GM19468 (cell line): ENCODE measurements at regions not wholly inside any gene's neighbourhood (a gene's known extent, or its start where the extent isn't known, plus 50 kb on each side); places are given as distances from the start of the nearest gene placed in this dataset.

Experiments used
- ATAC-seq: cut with Tn5 transposase; IDR thresholded peaks from one replicate; pipeline ENCODE4 v1.9.1; 2021; ENCODE audit warnings: mild to moderate bottlenecking, moderate library complexity, moderate number of reproducible peaks; ENCODE audit not compliant: unreplicated experiment; ENCODE audit errors: extremely low read depth

DNA sequence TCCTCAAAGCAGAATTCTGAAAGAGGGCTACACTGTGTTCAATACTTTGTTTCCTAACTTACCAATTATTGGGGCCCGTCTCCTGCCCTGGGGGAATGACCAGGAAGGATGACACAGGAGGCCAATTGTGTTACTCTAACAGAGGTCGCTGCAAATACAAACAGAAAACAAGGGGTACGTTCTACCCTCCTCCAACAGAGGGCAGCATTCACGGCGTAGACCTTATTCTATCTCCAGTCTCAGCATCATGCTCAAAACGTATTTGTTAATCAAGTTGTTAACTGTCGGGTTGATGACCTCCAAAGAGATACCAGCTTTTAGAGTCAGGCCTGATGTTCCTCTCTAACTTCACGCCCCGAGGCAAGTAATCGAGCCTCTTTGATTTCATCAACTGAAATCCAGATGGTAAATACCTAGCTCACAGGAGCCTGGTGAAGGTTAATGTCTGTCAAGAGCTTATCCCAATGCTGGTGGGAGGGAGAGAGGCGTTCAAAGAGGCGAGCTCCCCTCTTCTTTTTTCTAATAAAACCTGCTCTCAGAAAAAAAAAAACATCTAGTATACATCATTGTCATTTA lies 181.0 kb upstream of the KCNIP4 start:
- ATAC-seq, result no peak

DNA sequence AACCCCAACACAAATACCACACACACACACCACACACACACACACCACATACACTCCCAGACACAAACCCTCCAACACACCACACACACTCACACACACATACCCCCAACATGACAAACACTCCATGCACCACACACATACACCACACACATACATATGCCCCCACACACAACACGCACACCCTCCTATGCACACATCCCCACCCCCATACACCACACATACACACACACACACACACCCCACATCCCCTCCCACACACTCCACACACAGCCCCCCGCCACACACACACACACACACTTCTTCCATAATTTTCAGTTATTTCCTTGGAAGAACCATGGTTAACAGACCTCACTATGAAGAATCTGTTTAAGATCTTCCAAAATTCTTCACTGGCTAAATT lies 173.5 kb upstream of the KCNIP4 start:
- no peak for ATAC-seq

DNA sequence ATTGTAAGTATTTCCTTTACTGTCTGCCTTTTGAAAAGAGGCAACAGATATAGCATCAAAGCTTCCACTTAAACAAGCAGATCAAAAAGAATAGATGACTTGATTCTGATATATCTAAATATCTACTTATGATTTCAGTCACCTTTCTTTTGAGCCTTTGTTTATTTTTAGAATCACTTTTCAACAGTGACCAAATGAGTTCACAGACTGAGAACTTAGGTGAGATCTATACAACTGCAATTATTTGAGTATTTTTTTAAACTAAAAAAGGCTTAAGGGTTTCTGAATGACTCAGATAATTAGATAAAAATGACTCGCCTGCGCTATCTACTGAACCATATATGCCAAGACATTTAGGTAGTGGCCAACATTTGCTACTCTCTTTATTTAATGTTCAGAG lies 166.7 kb upstream of the KCNIP4 start:
- ATAC-seq, result no peak

DNA sequence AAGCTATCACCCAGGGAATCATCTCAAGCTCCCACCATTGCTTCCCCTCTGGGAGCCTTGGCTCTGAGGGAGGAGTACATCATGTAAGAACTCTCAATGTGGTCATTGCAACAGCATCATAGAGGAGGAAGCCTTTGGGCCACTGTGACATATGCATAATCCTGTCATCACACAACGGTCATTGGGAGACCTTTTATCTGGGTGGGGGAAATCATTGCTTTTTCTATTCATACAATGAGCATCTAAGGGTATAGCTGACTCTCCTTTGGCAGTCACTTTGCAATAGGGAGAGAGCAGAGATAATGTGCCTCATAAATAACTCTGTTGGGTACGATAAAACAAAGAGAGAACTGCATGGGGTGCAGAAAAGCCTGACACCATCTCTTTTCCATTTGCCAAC lies 155.2 kb upstream of the KCNIP4 start:
- no peak for ATAC-seq

DNA sequence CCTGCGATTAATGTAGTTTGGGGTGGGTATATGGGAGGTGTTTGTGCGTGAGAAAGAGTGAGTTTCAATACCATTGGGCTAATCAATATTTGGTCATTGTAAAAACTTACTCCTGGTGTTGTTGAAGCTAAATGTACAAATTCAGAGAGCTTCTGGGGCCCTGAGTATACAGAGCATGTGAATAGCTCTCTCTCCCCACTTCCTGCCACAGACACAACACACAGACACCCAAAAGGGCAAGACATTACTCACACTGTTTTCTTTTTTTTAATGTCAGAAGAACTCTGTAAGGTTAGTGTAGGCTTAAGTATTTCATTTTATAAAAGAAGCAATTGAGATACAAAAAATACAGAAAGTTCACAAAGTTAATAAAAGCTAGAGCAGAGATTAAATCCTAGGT lies 151.3 kb upstream of the KCNIP4 start:
- no peak for ATAC-seq

DNA sequence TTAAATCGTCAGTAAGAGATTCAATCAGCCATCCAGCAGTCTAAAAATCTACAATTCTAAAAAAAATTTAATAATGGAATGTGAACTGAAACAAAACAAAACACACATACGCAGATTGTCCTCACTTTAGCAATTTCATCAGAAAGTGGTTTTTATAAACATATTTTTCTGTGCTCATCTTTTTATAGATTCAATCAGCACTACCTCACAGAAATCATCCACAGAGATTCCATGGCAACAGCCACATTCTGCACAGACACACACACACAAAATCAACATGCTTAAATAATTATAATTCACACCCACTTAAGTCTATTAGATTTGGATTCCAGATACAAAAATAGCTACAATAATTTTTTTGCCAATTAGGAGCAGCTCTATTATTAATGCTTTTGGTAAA lies 149.0 kb upstream of the KCNIP4 start:
- ATAC-seq, result no peak

DNA sequence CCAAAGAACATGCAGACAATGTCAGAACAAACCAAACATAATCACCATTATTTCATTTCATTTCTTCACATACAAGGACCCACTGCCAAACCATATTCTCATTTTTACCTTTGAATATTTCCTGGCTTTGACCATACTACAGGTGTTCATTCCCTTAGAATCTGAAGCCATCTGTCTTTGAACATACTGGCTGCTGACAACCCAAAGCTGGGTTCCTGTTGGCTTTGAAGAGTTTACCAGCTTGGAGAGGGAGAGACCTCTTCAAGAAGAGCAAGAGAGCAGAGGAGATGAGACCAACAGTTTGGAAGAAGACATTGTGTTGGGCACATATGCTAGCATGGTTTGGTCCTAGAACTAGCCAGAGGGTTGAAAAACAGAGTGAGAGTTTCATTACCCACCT lies 145.6 kb upstream of the KCNIP4 start:
- ATAC-seq, result no peak

DNA sequence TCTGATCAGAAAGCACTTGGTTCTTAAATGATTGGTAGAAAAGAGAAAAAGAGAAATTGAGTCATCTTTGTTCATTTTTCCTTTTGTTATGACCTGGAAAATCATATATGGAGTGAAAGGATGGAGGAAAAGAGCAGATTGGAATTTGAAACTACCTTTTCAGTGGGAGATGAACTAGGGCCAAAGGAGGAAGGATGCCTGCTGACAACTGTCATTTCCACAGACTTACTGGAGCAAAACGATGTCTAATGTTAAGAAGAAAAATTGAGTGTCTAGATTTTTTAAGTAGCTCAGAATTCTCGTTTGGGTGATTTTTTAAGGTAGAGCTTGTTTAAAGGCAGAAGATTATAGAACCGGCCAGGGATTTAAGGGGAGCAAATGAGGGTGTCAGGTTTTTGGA lies 144.6 kb upstream of the KCNIP4 start:
- no peak for ATAC-seq

DNA sequence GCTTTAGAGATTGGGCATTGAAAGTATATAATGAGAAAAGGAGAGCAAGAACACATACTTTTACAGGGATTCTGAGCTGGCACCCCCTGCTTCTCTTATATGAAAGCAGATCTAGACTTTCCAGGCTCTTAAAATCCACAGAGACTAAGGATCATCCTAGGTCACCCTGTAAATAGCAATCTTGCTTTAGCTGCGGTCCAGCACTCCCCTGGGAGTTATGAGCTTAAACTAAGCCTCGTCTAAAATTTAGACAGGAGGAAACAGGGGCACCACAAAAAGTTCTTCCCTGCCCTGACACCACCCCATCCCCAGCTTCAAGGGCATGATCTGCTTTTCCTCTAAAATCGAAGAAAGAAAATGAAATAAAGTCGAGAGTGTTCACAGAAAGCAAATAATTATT lies 143.3 kb upstream of the KCNIP4 start:
- ATAC-seq, result no peak

DNA sequence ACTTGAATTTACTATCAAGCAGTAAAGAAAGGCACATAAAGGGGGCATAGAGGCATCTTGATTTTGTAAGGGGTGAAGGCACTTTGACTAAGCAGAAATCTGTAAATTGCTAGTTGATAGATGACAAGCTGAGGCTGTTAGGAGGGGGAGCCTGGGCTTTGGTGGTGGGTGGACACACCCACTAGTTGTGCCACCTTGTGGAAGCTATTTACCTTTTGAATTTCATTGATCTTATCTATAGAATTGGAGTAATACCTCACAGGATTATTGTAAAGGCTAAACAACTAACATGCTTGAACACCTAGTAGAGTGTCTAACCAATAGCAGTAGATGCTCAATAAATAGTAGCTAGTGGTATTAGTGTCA lies 142.8 kb upstream of the KCNIP4 start:
- no peak for ATAC-seq

DNA sequence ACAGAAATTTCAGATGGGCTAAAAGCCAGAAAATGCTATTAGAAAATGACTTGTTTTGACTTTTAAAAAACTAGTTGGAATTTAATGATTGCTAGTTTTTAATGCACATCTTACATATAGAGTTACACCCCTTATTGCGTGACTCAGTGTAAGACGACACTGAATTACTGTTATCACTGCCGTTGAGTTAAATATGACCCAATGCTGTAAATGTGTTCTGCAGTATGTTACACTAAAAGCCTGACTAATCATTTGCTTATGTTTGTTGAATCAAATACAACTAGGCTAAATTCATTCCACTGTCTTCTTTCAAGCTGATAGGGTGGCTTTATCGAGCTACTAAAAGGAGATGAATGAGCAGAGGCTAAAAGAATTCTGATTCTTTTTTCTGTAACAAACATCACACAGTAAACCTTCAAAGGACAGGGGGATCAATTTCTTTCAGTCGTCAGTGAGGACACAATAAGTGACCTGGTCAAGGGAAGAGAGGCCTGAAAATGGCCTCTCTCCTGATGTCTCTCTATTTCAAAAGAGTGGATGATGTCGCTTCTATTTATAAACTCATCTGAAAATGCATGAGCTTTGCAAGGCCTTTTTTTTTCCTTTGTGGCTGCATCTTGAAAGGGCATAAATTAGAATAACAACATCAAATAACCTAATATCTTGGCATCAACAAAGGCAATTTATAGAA lies 142.2 kb upstream of the KCNIP4 start:
- ATAC-seq, result no peak

DNA sequence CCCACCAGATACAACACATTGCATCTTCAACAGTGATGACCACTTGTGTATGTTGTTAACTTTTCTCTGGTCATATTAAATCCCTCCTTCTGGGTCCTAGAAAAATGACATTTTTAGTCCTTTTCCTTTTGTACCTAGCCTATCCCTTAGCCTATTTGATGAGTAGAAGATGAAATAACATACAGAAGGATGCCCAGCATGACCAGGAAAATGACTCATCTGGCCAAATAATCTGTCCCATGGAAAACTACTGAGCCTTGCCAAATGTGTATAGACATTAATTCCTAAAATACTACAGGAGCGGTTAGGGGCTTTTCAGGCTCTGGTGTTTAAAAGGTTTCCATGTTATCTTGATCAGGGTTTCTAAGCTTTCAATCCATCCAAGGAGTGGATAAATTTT lies 129.0 kb upstream of the KCNIP4 start:
- no peak for ATAC-seq

DNA sequence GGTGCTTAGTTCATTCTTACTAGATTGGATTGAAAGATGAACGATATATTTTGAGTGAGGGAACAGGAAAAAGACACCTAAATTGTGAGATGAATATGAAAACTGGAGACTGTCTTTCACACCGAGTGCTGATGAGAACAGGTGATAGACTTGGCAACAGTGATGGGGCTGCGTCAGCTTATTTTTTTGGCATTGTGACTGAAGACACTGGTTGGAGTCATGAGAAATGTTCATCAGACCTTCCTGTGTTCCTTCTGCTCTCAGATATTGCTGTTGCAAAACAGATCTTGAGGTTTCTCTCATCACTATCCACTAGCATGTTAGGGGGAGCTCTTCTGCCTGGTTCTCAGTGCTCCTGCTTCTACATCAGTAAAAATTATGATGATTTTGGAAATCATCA lies 124.2 kb upstream of the KCNIP4 start:
- ATAC-seq, result no peak

DNA sequence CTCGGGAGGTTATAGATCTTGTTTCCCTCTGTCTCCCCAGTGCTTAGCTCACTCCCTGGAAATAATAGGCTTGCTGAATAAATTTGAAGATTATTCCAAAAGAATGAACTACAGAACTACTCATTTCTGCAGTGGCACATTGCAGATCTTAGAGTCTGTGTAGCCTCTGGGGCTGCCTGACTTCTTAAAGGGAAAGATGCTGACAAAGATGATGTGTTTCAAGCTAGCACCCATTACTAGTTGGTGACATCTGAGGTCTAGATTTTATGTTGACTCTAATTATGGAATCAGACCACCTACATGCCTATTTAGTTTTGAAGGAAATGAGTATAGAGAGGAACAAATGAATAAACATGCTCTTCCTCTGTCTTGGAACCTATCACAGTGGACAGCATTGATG lies 123.7 kb upstream of the KCNIP4 start:
- no peak for ATAC-seq

DNA sequence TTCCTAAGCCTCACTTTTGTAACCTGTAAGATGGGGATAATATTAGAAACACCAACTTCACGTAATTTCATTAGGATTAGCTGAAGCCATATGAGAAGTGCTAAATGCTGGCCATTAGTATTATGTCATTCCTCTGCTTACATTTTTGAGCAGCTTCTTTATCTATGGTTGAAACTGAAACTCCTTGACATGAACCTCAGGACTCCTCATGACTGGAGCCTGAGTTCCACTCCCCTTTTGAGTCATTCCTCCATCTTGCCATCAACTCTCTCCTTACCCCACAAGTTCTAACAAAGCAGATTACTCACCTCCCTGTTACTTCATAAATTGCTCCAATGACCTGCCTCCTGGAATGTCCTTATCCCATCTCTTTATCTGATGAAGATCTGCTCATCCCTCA lies 123.2 kb upstream of the KCNIP4 start:
- peak; percentile 67 for ATAC-seq

DNA sequence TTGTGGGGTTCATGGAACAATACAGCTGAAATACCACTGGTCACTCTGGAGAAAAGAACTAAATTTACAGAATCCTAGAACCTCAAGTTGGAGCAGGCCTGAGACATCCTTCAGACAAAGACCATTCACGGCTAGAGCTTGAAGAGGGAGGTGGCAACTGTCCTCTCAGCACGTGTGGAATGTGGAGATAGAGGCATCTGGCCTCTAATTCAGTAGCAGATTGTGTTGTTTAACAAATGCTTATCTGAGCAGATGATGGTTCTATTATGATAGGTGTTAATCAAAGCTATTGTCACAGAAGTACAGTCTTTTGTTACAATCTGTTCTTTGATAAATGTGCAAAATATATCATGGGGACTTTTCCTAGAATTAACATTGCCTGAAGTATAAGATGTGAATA lies 121.7 kb upstream of the KCNIP4 start:
- no peak for ATAC-seq

DNA sequence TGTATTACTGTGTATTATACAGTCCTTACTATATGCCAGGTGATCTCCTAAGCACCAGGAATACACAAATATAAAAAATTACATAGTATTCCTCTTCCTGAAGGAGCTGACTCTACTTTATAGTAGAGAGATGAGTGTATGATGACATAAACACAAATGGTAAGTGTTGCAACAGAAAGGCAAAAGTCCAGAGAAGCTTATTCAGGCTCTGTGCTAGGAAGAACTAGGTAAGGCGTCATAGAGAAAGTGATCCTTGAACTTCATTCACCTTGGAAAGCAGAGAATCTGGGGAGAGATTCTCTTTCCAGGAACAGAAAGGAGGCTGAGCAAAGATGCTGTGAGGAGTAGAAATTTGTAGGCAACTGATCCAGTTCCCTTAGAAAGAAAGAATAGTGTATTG lies 115.0 kb upstream of the KCNIP4 start:
- no peak for ATAC-seq

DNA sequence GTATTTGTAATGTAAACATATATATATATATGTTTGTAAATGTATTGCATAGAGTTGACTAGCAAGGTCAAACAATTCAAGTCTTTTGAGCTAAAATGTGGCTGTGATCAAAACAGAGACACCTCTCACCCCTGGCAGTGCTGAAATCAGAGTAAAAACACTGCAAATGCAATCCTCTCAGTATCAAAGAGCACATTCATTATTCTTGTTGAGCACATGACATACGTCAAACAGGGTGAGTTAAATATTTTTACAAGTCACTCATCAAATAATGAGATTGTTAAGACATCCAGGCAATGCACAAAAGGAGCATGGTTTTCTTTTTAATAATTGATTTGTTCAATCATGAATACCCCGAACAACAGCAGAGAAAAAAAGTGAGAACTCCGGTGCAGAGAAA lies 114.1 kb upstream of the KCNIP4 start:
- ATAC-seq, result no peak

DNA sequence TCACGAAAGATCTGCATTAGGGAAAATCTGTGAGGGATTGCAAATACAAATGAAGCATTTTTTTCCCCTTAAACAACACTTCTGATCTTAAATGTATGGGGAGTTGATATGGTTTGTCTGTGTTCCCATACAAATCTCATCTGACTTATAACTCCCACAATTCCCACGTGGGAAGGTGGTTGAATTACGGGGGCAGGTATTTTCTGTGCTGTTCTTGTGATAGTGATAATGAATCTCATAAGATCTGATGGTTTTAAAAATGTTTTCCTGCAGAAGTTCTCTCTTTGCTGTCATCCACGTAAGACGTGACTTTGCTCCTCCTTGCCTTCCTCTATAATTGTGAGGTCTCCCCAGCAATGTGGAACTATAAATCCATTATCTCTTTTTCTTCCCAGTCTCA lies 107.4 kb upstream of the KCNIP4 start:
- ATAC-seq, result no peak

DNA sequence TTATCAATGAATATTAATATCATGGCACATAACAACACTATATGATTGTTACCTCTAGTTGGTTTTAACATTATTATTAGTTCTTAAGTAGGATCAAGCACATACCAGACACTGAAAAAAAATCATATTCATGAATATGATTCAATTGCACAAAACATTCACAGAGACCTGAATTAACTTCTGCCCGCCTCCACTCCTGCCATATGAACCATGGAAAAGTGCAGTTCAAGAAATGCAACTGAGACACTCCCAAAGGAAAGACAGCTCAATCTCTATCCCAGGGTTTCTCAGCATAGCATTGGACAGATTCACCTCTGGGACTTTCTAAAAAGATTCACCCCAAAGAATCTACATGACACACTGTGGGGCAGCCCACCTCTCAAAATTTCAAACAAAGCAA lies 103.5 kb upstream of the KCNIP4 start:
- no peak for ATAC-seq

DNA sequence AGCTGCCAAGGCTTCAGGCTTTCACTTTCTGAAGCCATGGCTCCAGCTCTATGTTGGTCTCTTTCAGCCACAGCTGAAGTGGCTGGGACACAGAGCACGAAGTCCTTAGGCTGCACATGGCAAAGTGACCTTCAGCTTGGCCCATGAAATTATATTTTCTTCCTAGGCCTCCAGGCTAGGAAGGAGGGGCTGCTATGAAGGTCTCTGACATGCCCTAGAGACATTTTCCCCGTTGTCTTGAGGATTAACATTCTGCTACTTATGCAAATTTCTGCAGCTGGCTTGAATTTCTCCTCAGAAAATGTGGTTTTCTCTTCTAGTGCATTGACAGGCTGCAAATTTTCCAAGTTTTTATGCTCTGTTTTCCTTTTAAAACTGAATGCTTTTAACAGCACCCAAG lies 99.8 kb upstream of the KCNIP4 start:
- no peak for ATAC-seq

DNA sequence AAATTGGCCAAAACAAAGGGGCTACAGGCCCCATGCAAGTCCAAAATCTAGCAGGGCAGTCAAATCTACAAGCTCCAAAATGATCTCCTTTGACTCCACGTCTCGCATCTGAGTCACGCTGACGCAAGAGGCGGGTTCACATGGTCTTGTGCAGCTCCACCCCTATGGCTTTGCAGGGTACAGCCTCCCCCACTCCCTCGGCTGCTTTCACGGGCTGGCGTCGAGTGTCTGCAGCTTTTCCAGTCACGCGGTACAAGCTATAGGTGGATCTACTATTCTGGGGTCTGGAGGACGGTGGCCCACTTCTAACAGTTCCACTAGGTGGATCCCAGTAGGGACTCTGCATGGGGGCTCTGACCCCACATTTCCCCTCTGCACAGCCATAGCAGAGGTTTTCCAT lies 99.2 kb upstream of the KCNIP4 start:
- no peak for ATAC-seq
